ENCODE measurements at regions not wholly inside any gene's neighbourhood (a gene's known extent, or its start where the extent isn't known, plus 50 kb on each side); places are given as distances from the start of the nearest gene placed in this dataset.

DNA sequence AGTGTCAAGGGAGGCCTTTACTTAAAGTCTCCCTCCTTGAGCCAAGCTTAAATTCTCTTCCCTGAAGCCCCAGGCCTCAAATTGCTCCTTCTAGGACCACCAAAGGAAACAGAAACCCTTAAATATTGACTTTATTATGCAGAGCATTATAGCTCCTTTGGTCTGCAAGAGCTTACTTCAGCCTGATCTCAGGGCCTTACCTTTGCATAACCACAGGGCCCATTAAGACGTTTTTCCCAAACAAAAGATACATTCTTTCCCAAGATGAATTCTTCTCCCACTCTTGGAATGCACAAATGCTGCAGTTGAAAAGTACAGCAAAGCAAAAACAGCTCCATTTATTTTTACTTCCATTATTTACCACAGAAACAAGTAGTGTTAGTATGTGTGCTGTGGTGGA lies 130.8 kb downstream of the B3GNT2 start:
- Histone ChIP-seq H3K9me3 (ENCODE audit: control insufficient read depth, insufficient read depth, low read depth, low read length) (no peaks in the 10 kb centered on the region), H3K36me3 (ENCODE audit: control insufficient read depth, insufficient read depth, low read length) (no peaks in the 10 kb centered on the region), H3K4me3 (ENCODE audit: low read depth in 2 of 2, low read length in 2 of 2) (no peak overlapping the region), H3K4me1 (ENCODE audit: control insufficient read depth, insufficient read depth, low read length) (no peaks in the 10 kb centered on the region), H3K27me3 (ENCODE audit: control insufficient read depth, insufficient read depth, low read length) (no peaks in the 10 kb centered on the region), H3K27ac (ENCODE audit: low read length) (no peak overlapping the region)
- BruUV-seq (replicated peaks): no TSS peak
- DNase-seq (ENCODE audit: low read depth, low spot score) (no peak), ATAC-seq (no peak)
- ChIA-PET CTCF (no interaction called here), POLR2A (no interaction called here)
- in situ Hi-C loops (cut with HindIII; ENCODE audit: low pct_unique_long_range_greater_than_20kb, low sequenced_read_pairs) (no loop called here), intact Hi-C loops (cut with micrococcal nuclease; ENCODE audit: unreplicated experiment) (no loop called here)
- no peak for TF ChIP-seq CTCF (IDR thresholded peaks at IDR 0.05)

GRCh38 chr2:62325398-62325797 lies 129.5 kb downstream of the B3GNT2 start:
- ATAC-seq (no peak), DNase-seq (ENCODE audit: low read depth, low spot score) (no peak)
- POLR2A ChIA-PET: no interaction called here
- Histone ChIP-seq H3K27ac (ENCODE audit: low read length) (no peak overlapping the region), H3K9me3 (ENCODE audit: control insufficient read depth, insufficient read depth, low read depth, low read length) (no peaks in the 10 kb centered on the region), H3K4me3 (ENCODE audit: low read depth in 2 of 2, low read length in 2 of 2) (no peak overlapping the region), H3K4me1 (ENCODE audit: control insufficient read depth, insufficient read depth, low read length) (no peaks in the 10 kb centered on the region), H3K27me3 (ENCODE audit: control insufficient read depth, insufficient read depth, low read length) (no peaks in the 10 kb centered on the region), H3K36me3 (ENCODE audit: control insufficient read depth, insufficient read depth, low read length) (no peaks in the 10 kb centered on the region)
- in situ Hi-C loops (cut with HindIII; ENCODE audit: low pct_unique_long_range_greater_than_20kb, low sequenced_read_pairs): no loop called here
- CTCF ChIA-PET: no interaction called here
- TF ChIP-seq CTCF (IDR thresholded peaks at IDR 0.05): no peak
- no peak for TF ChIP-seq SIN3A (IDR thresholded peaks at IDR 0.05; ENCODE audit: borderline replicate concordance, insufficient read depth, low read depth, low read length)
- TF ChIP-seq REST (IDR thresholded peaks at IDR 0.05; ENCODE audit: insufficient read depth in 1 of 2, low read depth in 2 of 2, low read length in 1 of 2): no peak
- no peak for TF ChIP-seq TCF7L2 (IDR thresholded peaks at IDR 0.05; ENCODE audit: low read depth, low read length)
- no peak for TF ChIP-seq POLR2AphosphoS5 (IDR thresholded peaks at IDR 0.05; ENCODE audit: low read depth, low read length)
- no TSS peak for BruUV-seq (replicated peaks)
- intact Hi-C loops (cut with micrococcal nuclease; ENCODE audit: unreplicated experiment): no loop called here

Data from Panc1 (cell line).